ENCODE measurements at regions not wholly inside any gene's neighbourhood (a gene's known extent, or its start where the extent isn't known, plus 50 kb on each side); places are given as distances from the start of the nearest gene placed in this dataset.

- ATAC-seq (ENCODE audit: low FRiP score) (no peak), DNase-seq (ENCODE audit: low spot score) (no peak)
- no peak for TF ChIP-seq CTCF (IDR thresholded peaks at IDR 0.05)
Observed at GRCh38 chr2:147792966-147793617, 51.7 kb upstream of the ACVR2A start.

GRCh38 chr2:147790580-147790979 lies 54.2 kb upstream of the ACVR2A start:
- TF ChIP-seq CTCF (IDR thresholded peaks at IDR 0.05), result no peak
- DNase-seq (ENCODE audit: low spot score), result no peak
- no peak for ATAC-seq (ENCODE audit: low FRiP score)

GRCh38 chr2:147789720-147790119 lies 55.1 kb upstream of the ACVR2A start:
- DNase-seq (ENCODE audit: low spot score) (no peak), ATAC-seq (ENCODE audit: low FRiP score) (no peak)
- no peak for TF ChIP-seq CTCF (IDR thresholded peaks at IDR 0.05)

GRCh38 chr2:147789287-147789686 lies 55.5 kb upstream of the ACVR2A start:
- no peak for ATAC-seq (ENCODE audit: low FRiP score)
- TF ChIP-seq CTCF (IDR thresholded peaks at IDR 0.05), result no peak
- DNase-seq (ENCODE audit: low spot score), result no peak

GRCh38 chr2:147782141-147782930 lies 62.5 kb upstream of the ACVR2A start:
- ATAC-seq (ENCODE audit: low FRiP score), result no peak
- no peak for TF ChIP-seq CTCF (IDR thresholded peaks at IDR 0.05)

GRCh38 chr2:147779440-147779839 lies 65.4 kb upstream of the ACVR2A start:
- DNase-seq (ENCODE audit: low spot score), result no peak
- no peak for ATAC-seq (ENCODE audit: low FRiP score)
- TF ChIP-seq CTCF (IDR thresholded peaks at IDR 0.05), result no peak

More at GRCh38 chr2:147782141-147782930, 62.5 kb upstream of the ACVR2A start:
- no peak for DNase-seq (ENCODE audit: low spot score)

- ATAC-seq (ENCODE audit: low FRiP score) (no peak), DNase-seq (ENCODE audit: low spot score) (no peak)
- no peak for TF ChIP-seq CTCF (IDR thresholded peaks at IDR 0.05)
Observed at GRCh38 chr2:147777394-147777793, 67.4 kb upstream of the ACVR2A start.

Measured in omental fat pad (tissue), 3 donors.